Subcutaneous abdominal adipose tissue (tissue), 5 donors: ENCODE measurements at regions not wholly inside any gene's neighbourhood (a gene's known extent, or its start where the extent isn't known, plus 50 kb on each side); places are given as distances from the start of the nearest gene placed in this dataset.
A peak's percentile ranks its signal among the peaks of the same experiment; 100 is the strongest.

Experiments used
- H3K27ac ChIP-seq: one replicate; pipeline ENCODE4 v1.7.0; 2013; ENCODE audit warnings: low read depth, mild to moderate bottlenecking, inconsistent platforms, low read length, moderate library complexity
- H3K27me3 ChIP-seq, 5 donors: one replicate each; pipeline ENCODE4 v1.7.0; 2013; ENCODE audit warnings: low read length in 5 of 5, inconsistent platforms in 1 of 5; ENCODE audit not compliant: control insufficient read depth in 5 of 5, insufficient read depth in 4 of 5
- H3K36me3 ChIP-seq, 5 donors: one replicate each; pipeline ENCODE4 v1.7.0; 2013; ENCODE audit warnings: low read length in 5 of 5; ENCODE audit not compliant: control insufficient read depth in 5 of 5, insufficient read depth in 5 of 5
- H3K4me1 ChIP-seq, 5 donors: one replicate each; pipeline ENCODE4 v1.7.0; 2013; ENCODE audit warnings: low read length in 5 of 5, mild to moderate bottlenecking in 3 of 5, moderate library complexity in 1 of 5; ENCODE audit not compliant: control insufficient read depth in 5 of 5, insufficient read depth in 5 of 5
- H3K4me3 ChIP-seq, 5 donors: one replicate each; pipeline ENCODE4 v1.7.0; 2013; ENCODE audit warnings: low read length in 5 of 5, low read depth in 1 of 5
- H3K9ac ChIP-seq, 5 donors: one replicate each; pipeline ENCODE4 v1.7.0; 2013; ENCODE audit warnings: low read length in 5 of 5, mild to moderate bottlenecking in 4 of 5, moderate library complexity in 3 of 5
- H3K9me3 ChIP-seq, 5 donors: one replicate each; pipeline ENCODE4 v1.7.0; 2013; ENCODE audit warnings: low read length in 5 of 5; ENCODE audit not compliant: control insufficient read depth in 5 of 5
- donor health status: healthy.
- donor health status: healthy.
- donor health status: healthy.
- donor health status: healthy.
- donor health status: healthy.

DNA sequence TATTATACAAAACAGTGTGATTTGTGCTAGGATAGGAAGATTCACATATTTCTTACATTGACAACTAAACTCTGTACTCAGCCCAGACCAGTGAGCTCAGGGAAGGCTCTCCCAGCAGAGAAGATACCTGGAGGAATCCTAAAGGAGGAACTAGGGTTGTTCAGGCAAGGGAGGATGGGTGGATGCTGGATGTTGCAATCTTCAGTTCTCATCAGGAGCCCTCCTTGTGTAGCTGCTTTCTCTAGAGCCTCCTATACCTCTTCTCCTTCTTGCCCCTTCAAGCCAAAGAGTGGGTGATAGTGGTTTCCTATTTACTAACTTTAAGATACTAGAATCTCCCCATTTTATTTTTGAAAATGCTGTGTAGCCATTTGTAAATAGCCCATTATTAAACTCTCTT lies 117.3 kb downstream of the NKX6-1 start:
- no peaks in the 10 kb centered on the region for H3K9me3 ChIP-seq
- no peak overlapping the region for H3K27ac ChIP-seq
- H3K27me3 ChIP-seq: peaks cover 0 to 9% (median 5%) of the 10 kb centered on the region in 5 donors
- H3K4me3 ChIP-seq: no peak overlapping the region
- no peaks in the 10 kb centered on the region for H3K4me1 ChIP-seq
- H3K36me3 ChIP-seq: no peaks in the 10 kb centered on the region
- no peak overlapping the region for H3K9ac ChIP-seq

DNA sequence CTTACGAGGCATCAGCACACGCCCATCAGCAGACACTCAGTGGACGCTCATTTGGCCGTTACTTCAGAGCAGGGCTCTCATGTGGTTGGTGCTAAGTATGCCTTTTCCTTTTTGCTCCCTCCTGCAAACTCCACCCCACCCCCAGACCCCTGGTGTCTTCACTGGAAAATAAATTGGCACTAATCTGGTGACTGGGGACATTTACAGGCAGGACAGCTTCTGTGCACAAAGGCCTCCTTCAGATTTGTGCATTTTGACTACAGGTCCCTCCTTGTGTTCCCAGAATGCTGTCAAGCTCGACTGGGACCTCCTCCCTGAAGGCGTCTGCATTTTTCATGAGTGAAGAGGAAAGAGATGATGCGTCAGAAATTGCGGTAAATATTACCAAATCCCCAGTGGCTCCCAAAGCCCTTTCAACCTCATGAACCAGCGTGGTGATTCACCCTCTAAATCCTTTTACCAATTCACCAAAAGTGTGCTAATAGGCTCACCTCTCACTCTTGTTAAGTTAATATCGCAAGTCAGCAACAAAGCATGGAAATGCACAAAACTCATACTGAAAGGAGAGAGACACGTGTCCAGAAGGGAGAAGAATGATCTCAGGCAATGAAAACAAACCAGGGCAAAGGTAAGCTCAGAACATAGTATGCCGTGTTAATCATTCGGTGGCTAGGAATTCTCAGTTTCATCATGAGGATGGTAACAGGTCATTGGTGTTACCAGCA lies 119.0 kb downstream of the NKX6-1 start:
- Histone ChIP-seq H3K4me1 (no peaks in the 10 kb centered on the region), H3K27ac (no peak overlapping the region), H3K27me3 (peaks cover 0 to 9% (median 5%) of the 10 kb centered on the region in 5 donors), H3K36me3 (no peaks in the 10 kb centered on the region), H3K9ac (no peak overlapping the region), H3K9me3 (no peaks in the 10 kb centered on the region), H3K4me3 (no peak overlapping the region)

GRCh38 chr4:84378983-84379382 lies 120.1 kb downstream of the NKX6-1 start:
- H3K27me3 ChIP-seq: peaks cover 0 to 9% (median 5%) of the 10 kb centered on the region in 5 donors
- no peak overlapping the region for H3K9ac ChIP-seq
- no peak overlapping the region for H3K4me3 ChIP-seq
- H3K4me1 ChIP-seq: no peaks in the 10 kb centered on the region
- H3K27ac ChIP-seq: no peak overlapping the region
- H3K9me3 ChIP-seq: no peaks in the 10 kb centered on the region
- no peaks in the 10 kb centered on the region for H3K36me3 ChIP-seq

GRCh38 chr4:84378356-84378755 lies 120.7 kb downstream of the NKX6-1 start:
- Histone ChIP-seq H3K4me1 (no peaks in the 10 kb centered on the region), H3K4me3 (no peak overlapping the region), H3K27me3 (peaks cover 0 to 9% (median 5%) of the 10 kb centered on the region in 5 donors), H3K9ac (no peak overlapping the region), H3K27ac (no peak overlapping the region), H3K36me3 (no peaks in the 10 kb centered on the region), H3K9me3 (no peaks in the 10 kb centered on the region)

DNA sequence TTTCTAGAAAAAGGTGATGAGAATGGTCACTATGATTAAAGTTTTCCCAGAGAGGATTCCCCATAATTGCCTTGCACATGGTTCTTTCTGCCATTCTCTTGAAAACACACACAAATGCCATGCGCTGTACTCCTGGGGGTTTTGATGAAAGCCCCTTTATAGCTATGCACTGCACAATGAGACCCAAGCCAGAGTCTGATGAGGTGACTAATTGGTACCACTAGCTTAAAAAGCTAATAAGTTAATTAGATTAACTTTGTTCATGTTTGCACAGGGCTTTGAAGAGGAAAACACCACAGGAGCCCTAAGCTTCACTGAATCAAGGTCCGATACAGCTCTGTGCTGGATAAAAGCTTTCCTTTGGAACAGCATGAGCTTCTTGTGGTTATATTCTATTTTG lies 132.2 kb downstream of the NKX6-1 start:
- Histone ChIP-seq H3K9me3 (peaks cover 0 to 7% (median 1%) of the 10 kb centered on the region in 5 donors), H3K9ac (no peak overlapping the region), H3K27me3 (no peaks in the 10 kb centered on the region), H3K4me3 (no peak overlapping the region), H3K4me1 (no peaks in the 10 kb centered on the region), H3K36me3 (no peaks in the 10 kb centered on the region), H3K27ac (no peak overlapping the region)

- peaks cover 0 to 2% (median 0%) of the 10 kb centered on the region in 5 donors for H3K27me3 ChIP-seq
- H3K36me3 ChIP-seq: no peaks in the 10 kb centered on the region
- peaks cover 3 to 15% (median 6%) of the 10 kb centered on the region in 5 donors for H3K9me3 ChIP-seq
- H3K27ac ChIP-seq: no peak overlapping the region
- no peaks in the 10 kb centered on the region for H3K4me1 ChIP-seq
- H3K4me3 ChIP-seq: no peak overlapping the region
- H3K9ac ChIP-seq: no peak overlapping the region
Observed at GRCh38 chr4:84366161-84366560, 132.9 kb downstream of the NKX6-1 start.

DNA sequence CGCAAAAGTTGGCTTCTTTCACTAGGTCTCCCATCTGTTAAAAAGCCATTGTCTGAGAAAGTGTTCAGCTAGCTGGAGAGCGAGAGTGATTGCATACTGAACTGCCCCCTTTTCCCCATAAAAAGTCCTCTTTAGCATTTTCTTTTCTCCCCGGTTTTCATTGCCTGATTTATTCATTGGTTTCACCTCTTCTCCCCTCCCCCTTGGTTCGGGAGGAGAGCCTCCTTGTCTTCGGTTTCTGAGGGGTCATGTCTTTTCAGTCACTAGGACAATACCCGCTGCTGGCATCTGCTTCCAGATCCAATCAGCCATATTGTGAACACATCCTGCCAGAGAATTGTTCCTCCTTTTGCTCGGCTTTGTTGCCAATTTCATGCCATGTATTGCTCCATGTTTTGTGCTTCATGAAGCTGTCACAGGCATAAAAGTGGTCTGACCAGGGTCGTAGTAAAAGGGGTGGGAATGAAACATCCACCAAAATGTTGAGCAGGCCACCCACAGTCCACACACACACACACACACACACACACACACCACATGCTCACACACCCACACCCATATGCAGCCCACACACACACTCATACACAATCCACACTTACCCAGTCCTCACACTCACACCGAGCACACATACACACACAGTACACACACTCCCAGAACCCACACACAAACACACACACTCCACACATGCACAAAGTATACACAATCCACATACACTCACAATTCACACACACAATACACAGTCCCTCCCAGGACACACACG lies 136.0 kb downstream of the NKX6-1 start:
- Histone ChIP-seq H3K9me3 (peaks cover 3 to 18% (median 6%) of the 10 kb centered on the region in 5 donors), H3K4me3 (no peak overlapping the region), H3K27ac (no peak overlapping the region), H3K27me3 (peaks cover 0 to 2% (median 0%) of the 10 kb centered on the region in 5 donors), H3K9ac (no peak overlapping the region), H3K4me1 (no peaks in the 10 kb centered on the region), H3K36me3 (no peaks in the 10 kb centered on the region)

DNA sequence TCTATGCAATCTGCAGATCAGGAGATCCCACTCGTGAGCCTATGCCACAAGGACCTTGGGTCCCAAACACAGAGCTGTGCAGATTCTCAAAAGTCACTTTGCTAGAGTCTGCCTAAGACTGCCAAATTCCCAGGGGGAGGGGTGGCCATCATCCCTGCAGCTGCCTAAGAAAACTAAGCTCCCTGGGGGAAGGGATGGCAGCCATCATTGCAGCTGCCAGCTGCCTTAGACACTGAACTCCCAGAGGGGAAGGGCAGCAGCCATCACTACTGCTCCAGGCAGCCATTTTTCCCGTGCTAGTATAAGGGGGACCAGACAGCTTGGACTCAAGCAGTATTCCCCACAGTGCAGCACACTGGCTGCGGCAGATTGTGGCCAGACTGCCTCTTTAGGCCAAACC lies 156.9 kb downstream of the NKX6-1 start:
- Histone ChIP-seq H3K36me3 (no peaks in the 10 kb centered on the region), H3K4me1 (no peaks in the 10 kb centered on the region), H3K9me3 (peaks cover 4 to 26% (median 14%) of the 10 kb centered on the region in 5 donors), H3K27ac (no peak overlapping the region), H3K4me3 (peak overlapping the region in 2 of 5 donors; percentile 19 to 35), H3K27me3 (no peaks in the 10 kb centered on the region), H3K9ac (no peak overlapping the region)

GRCh38 chr4:84341559-84341958 lies 157.5 kb downstream of the NKX6-1 start:
- no peak overlapping the region for H3K9ac ChIP-seq
- H3K27ac ChIP-seq: no peak overlapping the region
- H3K36me3 ChIP-seq: no peaks in the 10 kb centered on the region
- H3K4me3 ChIP-seq: no peak overlapping the region
- peaks cover 4 to 26% (median 14%) of the 10 kb centered on the region in 5 donors for H3K9me3 ChIP-seq
- H3K27me3 ChIP-seq: no peaks in the 10 kb centered on the region
- no peaks in the 10 kb centered on the region for H3K4me1 ChIP-seq

GRCh38 chr4:84338367-84338766 lies 160.7 kb downstream of the NKX6-1 start:
- H3K27ac ChIP-seq: no peak overlapping the region
- H3K4me1 ChIP-seq: no peaks in the 10 kb centered on the region
- peaks cover 4 to 18% (median 12%) of the 10 kb centered on the region in 5 donors for H3K9me3 ChIP-seq
- H3K36me3 ChIP-seq: no peaks in the 10 kb centered on the region
- H3K27me3 ChIP-seq: no peaks in the 10 kb centered on the region
- no peak overlapping the region for H3K9ac ChIP-seq
- no peak overlapping the region for H3K4me3 ChIP-seq
